SU-DHL-6 (cell line): ENCODE measurements at regions not wholly inside any gene's neighbourhood (a gene's known extent, or its start where the extent isn't known, plus 50 kb on each side); places are given as distances from the start of the nearest gene placed in this dataset.

ENCODE experiments used
- H2AFZ ChIP-seq: fragments of 200-600 bp; sonication (generic); 2 replicates; pipeline ENCODE4 v1.6.1; 2014; ENCODE audit warnings: low read depth, mild to moderate bottlenecking, moderate library complexity, mixed read lengths, antibody characterized with exemption, low read length; ENCODE audit not compliant: severe bottlenecking
- H3F3A ChIP-seq: fragments of 200-600 bp; shearing (Covaris generic); 2 replicates; pipeline ENCODE4 v1.6.0; 2016; ENCODE audit warnings: antibody characterized with exemption, mild to moderate bottlenecking; ENCODE audit not compliant: insufficient read depth
- H3K27ac ChIP-seq: fragments of 200-600 bp; sonication (generic); 2 replicates; pipeline ENCODE4 v1.5.1; 2016; ENCODE audit warnings: low read depth, mild to moderate bottlenecking, low read length, moderate library complexity, mixed read lengths
- H3K27me3 ChIP-seq: fragments of 200-600 bp; sonication (generic), shearing (Covaris generic); 2 replicates; pipeline ENCODE4 v1.6.0; 2014; ENCODE audit warnings: mild to moderate bottlenecking, low read length
- H3K36me3 ChIP-seq: fragments of 200-600 bp; sonication (generic); 2 replicates; pipeline ENCODE4 v1.6.1; 2014; ENCODE audit warnings: mild to moderate bottlenecking, low read length, mixed read lengths
- H3K4me2 ChIP-seq: fragments of 300-600, 200-600 bp; shearing (Covaris generic), sonication (generic); 2 replicates; pipeline ENCODE4 v1.6.0; 2014; ENCODE audit warnings: low read length, low read depth, mild to moderate bottlenecking; ENCODE audit not compliant: poor library complexity, severe bottlenecking
- H3K4me3 ChIP-seq: fragments of 200-600 bp; sonication (generic); 2 replicates; pipeline ENCODE4 v1.5.1; 2014; ENCODE audit warnings: antibody characterized with exemption, low read length, mild to moderate bottlenecking, mixed read lengths; ENCODE audit not compliant: insufficient read depth, poor library complexity, severe bottlenecking
- H3K79me2 ChIP-seq: fragments of 200-600 bp; sonication (generic); 2 replicates; pipeline ENCODE4 v1.6.1; 2014; ENCODE audit warnings: mild to moderate bottlenecking, low read length, moderate library complexity; ENCODE audit not compliant: insufficient read depth
- H3K9ac ChIP-seq: fragments of 200-600 bp; sonication (generic); 2 replicates; pipeline ENCODE4 v1.7.0; 2014; ENCODE audit warnings: mild to moderate bottlenecking, low read length
- H3K9me2 ChIP-seq: fragments of 200-600 bp; sonication (generic); replicated peaks from 2 replicates; pipeline ENCODE4 v1.6.1; 2014; ENCODE audit warnings: low read length; ENCODE audit not compliant: insufficient read depth
- H3K9me3 ChIP-seq: fragments of 200-600 bp; sonication (generic); 2 replicates; pipeline ENCODE4 v1.6.1; 2014; ENCODE audit warnings: low read length, mixed read lengths; ENCODE audit not compliant: insufficient read depth
- H4K20me1 ChIP-seq: fragments of 200-600 bp; sonication (generic); 2 replicates; pipeline ENCODE4 v1.6.1; 2014; ENCODE audit warnings: low read depth, mild to moderate bottlenecking, antibody characterized with exemption, low read length, moderate library complexity, mixed read lengths
- EZH2phosphoT487 ChIP-seq: fragments of 200-600 bp; sonication (generic), shearing (Covaris generic); conservative IDR thresholded peaks from 2 replicates; pipeline ENCODE4 v1.6.1; 2018; ENCODE audit warnings: mild to moderate bottlenecking, antibody characterized with exemption, low read length, moderate library complexity, mixed read lengths
- TF ChIP-seq, protein P1 (sequence below): fragments of 200-600 bp; sonication (generic); IDR thresholded peaks from one replicate; pipeline ENCODE4 v1.5.1; 2017; ENCODE audit warnings: antibody characterized with exemption, mild to moderate bottlenecking, low read length, moderate library complexity; ENCODE audit not compliant: insufficient read depth, poor library complexity, severe bottlenecking

DNA sequence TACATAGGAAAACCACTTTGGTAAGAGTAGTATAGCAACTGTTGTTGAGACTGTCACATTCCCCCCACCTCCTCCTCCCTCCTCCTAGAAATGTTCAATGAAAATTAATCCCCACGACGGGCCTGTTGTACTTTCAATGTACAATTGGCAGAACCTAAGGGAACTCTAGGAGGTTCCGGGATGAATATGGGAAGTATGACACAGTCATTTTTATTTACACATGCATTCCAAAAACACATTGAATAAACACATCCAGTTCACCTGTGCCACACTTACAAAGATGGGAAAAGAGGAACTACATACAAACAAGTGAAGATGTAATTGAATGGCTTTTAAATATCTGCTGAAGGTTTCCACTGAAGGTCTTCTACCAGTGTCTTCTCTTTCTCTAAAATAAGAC is 144.4 kb upstream of the NBPF11 start:
- Histone ChIP-seq H3K4me2 (no peak overlapping the region), H3K36me3 (no peaks in the 10 kb centered on the region), H3K79me2 (no peaks in the 10 kb centered on the region), H3F3A (no peaks in the 10 kb centered on the region), H3K9me3 (no peaks in the 10 kb centered on the region), H3K27me3 (no peaks in the 10 kb centered on the region), H4K20me1 (no peaks in the 10 kb centered on the region), H3K27ac (no peak overlapping the region), H3K4me3 (no peak overlapping the region), H3K9me2 (no peaks in the 10 kb centered on the region), H3K9ac (no peak overlapping the region), H2AFZ (no peak overlapping the region)
- TF ChIP-seq EZH2phosphoT487: no peak
- TF ChIP-seq, protein P1, sequence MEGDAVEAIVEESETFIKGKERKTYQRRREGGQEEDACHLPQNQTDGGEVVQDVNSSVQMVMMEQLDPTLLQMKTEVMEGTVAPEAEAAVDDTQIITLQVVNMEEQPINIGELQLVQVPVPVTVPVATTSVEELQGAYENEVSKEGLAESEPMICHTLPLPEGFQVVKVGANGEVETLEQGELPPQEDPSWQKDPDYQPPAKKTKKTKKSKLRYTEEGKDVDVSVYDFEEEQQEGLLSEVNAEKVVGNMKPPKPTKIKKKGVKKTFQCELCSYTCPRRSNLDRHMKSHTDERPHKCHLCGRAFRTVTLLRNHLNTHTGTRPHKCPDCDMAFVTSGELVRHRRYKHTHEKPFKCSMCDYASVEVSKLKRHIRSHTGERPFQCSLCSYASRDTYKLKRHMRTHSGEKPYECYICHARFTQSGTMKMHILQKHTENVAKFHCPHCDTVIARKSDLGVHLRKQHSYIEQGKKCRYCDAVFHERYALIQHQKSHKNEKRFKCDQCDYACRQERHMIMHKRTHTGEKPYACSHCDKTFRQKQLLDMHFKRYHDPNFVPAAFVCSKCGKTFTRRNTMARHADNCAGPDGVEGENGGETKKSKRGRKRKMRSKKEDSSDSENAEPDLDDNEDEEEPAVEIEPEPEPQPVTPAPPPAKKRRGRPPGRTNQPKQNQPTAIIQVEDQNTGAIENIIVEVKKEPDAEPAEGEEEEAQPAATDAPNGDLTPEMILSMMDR: no peak

DNA sequence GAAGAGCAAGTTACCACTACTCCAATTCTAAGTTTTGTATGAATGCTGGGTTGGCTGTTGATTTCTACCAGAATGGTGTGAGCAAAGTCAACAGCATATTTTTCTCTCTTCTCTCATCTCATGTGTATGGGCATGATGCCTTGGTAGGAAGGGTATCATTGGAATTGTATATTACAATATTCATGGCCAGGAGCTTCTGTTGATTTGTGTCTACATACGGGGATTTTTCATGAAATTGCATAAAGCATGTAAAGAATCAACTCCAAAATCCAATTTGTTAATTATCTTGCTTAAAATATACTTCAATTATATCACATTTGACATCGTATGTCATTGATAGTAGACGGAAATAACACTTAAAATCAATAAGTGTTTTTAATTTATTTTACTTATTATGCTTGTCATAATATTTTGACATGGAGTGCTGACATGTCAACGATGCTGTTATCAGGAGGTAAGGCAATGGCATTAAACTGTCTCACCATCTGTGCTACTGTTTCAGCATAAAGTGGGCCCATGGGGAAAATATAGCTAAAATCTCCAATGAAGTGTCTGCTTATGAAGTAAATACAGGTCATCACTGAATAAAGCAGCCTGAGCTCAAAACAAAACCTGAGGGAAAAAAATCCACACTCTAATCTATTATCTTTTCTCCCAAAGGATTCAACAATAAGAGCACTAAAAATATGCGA is 142.2 kb upstream of the NBPF11 start:
- Histone ChIP-seq H3K4me3 (no peak overlapping the region), H3K9me2 (no peaks in the 10 kb centered on the region), H3K27me3 (no peaks in the 10 kb centered on the region), H3K9me3 (no peaks in the 10 kb centered on the region), H2AFZ (no peak overlapping the region), H3K4me2 (no peak overlapping the region), H3K9ac (no peak overlapping the region), H4K20me1 (no peaks in the 10 kb centered on the region), H3F3A (no peaks in the 10 kb centered on the region), H3K36me3 (no peaks in the 10 kb centered on the region), H3K79me2 (no peaks in the 10 kb centered on the region), H3K27ac (no peak overlapping the region)
- TF ChIP-seq EZH2phosphoT487: no peak

GRCh38 chr1:148293651-148294050 is 141.6 kb upstream of the NBPF11 start:
- Histone ChIP-seq H3K4me3 (no peak overlapping the region), H3F3A (no peaks in the 10 kb centered on the region), H3K9me3 (no peaks in the 10 kb centered on the region), H2AFZ (no peak overlapping the region), H3K9me2 (no peaks in the 10 kb centered on the region), H3K27me3 (no peaks in the 10 kb centered on the region), H3K79me2 (no peaks in the 10 kb centered on the region), H3K9ac (no peak overlapping the region), H3K27ac (no peak overlapping the region), H3K36me3 (no peaks in the 10 kb centered on the region), H4K20me1 (no peaks in the 10 kb centered on the region), H3K4me2 (no peak overlapping the region)
- TF ChIP-seq EZH2phosphoT487: no peak
- TF ChIP-seq, protein P1: no peak

DNA sequence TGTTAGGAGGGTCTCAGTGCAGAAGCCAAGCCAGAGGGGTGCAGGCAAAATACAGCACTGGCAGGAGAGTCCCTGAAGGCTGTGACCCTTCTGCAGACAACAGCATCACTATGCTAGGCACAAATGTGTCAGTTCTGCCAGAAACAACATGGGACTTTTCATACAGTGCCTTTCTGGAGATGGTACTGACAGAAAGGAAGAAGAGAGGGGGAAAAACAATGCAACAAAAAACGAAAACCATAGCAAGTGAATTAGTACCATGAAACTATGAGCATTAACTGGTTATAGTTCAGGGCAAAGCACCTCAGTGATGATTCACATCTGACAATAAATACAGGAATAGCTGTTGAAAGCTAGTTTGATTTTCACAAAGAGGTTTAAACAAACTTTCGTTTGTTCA is 140.8 kb upstream of the NBPF11 start:
- no peak for TF ChIP-seq EZH2phosphoT487
- TF ChIP-seq, protein P1: no peak
- Histone ChIP-seq H3K9me3 (no peaks in the 10 kb centered on the region), H4K20me1 (no peaks in the 10 kb centered on the region), H3K9ac (no peak overlapping the region), H3K4me2 (no peak overlapping the region), H3F3A (no peaks in the 10 kb centered on the region), H3K9me2 (no peaks in the 10 kb centered on the region), H2AFZ (no peak overlapping the region), H3K27ac (no peak overlapping the region), H3K36me3 (no peaks in the 10 kb centered on the region), H3K79me2 (no peaks in the 10 kb centered on the region), H3K27me3 (no peaks in the 10 kb centered on the region), H3K4me3 (no peak overlapping the region)
